HL-60 (cell line): ENCODE measurements at regions not wholly inside any gene's neighbourhood (a gene's known extent, or its start where the extent isn't known, plus 50 kb on each side); places are given as distances from the start of the nearest gene placed in this dataset.

Experiments used
- DNase-seq, 2 experiments: peaks; one replicate each; pipeline ENCODE4 v3.0.0-alpha.2; 2010 to 2020; ENCODE audit warnings: low read depth in 1 of 2, low spot score in 1 of 2
- H3K27ac ChIP-seq: fragments of 250-450 bp; sonication (Bioruptor Pico); replicated peaks from 2 replicates; pipeline ENCODE4 v1.5.1; 2020; ENCODE audit warnings: mild to moderate bottlenecking, moderate library complexity
- H3K27me3 ChIP-seq: fragments of 250-450 bp; sonication (Bioruptor Pico); 2 replicates; pipeline ENCODE4 v1.5.1; 2021; ENCODE audit warnings: mild to moderate bottlenecking, moderate library complexity; ENCODE audit not compliant: insufficient read depth, poor library complexity, severe bottlenecking
- H3K4me3 ChIP-seq: replicated peaks from 2 replicates; pipeline ENCODE4 v1.5.1; 2011; ENCODE audit warnings: mild to moderate bottlenecking, control low read depth, low read length; ENCODE audit not compliant: insufficient read depth
- GABPA ChIP-seq: IDR thresholded peaks from 2 replicates; pipeline ENCODE4 v1.6.1; 2012; ENCODE audit warnings: low read depth
- POLR2AphosphoS5 ChIP-seq: IDR thresholded peaks from 2 replicates; pipeline ENCODE4 v1.6.1; 2012; ENCODE audit warnings: low read depth
- SPI1 ChIP-seq: IDR thresholded peaks from 2 replicates; pipeline ENCODE4 v1.6.1; 2012; ENCODE audit warnings: low read depth, mild to moderate bottlenecking, borderline replicate concordance
- TF ChIP-seq, protein P1 (sequence below): IDR thresholded peaks from one replicate; pipeline ENCODE4 v1.5.1; 2011; ENCODE audit warnings: low read length, control low read depth, inconsistent platforms; ENCODE audit not compliant: insufficient read depth
- TF ChIP-seq, protein P2 (sequence below): IDR thresholded peaks from 2 replicates; pipeline ENCODE4 v1.6.1; 2012; ENCODE audit warnings: low read depth; ENCODE audit not compliant: insufficient replicate concordance

DNA sequence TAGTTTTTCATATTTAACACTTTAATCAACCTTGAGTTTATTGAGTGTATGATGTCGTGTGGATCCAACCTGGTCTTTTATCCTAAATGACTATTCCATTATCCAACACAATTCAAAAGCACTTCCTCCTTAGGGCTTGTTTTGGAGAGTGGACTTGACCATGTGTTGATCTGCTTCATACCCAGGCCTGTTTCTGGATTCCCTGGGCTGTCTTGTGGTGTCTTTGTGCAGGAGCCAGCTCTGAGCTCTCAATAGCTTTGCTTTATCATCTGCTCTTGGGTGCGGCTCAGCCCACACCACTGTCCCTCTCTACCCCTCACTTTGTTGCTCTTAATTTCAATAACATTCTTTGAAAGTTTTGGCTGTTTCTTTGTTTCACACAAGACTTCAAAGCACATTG is 70.9 kb upstream of the CHST15 start:
- H3K4me3 ChIP-seq, result no peak overlapping the region
- H3K27ac ChIP-seq, result no peak overlapping the region
- no peaks in the 10 kb centered on the region for H3K27me3 ChIP-seq
- no peak for DNase-seq
- TF ChIP-seq SPI1 (no peak), GABPA (no peak), POLR2AphosphoS5 (no peak)
- TF ChIP-seq, protein P1, sequence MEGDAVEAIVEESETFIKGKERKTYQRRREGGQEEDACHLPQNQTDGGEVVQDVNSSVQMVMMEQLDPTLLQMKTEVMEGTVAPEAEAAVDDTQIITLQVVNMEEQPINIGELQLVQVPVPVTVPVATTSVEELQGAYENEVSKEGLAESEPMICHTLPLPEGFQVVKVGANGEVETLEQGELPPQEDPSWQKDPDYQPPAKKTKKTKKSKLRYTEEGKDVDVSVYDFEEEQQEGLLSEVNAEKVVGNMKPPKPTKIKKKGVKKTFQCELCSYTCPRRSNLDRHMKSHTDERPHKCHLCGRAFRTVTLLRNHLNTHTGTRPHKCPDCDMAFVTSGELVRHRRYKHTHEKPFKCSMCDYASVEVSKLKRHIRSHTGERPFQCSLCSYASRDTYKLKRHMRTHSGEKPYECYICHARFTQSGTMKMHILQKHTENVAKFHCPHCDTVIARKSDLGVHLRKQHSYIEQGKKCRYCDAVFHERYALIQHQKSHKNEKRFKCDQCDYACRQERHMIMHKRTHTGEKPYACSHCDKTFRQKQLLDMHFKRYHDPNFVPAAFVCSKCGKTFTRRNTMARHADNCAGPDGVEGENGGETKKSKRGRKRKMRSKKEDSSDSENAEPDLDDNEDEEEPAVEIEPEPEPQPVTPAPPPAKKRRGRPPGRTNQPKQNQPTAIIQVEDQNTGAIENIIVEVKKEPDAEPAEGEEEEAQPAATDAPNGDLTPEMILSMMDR, result no peak
- TF ChIP-seq, protein P2, sequence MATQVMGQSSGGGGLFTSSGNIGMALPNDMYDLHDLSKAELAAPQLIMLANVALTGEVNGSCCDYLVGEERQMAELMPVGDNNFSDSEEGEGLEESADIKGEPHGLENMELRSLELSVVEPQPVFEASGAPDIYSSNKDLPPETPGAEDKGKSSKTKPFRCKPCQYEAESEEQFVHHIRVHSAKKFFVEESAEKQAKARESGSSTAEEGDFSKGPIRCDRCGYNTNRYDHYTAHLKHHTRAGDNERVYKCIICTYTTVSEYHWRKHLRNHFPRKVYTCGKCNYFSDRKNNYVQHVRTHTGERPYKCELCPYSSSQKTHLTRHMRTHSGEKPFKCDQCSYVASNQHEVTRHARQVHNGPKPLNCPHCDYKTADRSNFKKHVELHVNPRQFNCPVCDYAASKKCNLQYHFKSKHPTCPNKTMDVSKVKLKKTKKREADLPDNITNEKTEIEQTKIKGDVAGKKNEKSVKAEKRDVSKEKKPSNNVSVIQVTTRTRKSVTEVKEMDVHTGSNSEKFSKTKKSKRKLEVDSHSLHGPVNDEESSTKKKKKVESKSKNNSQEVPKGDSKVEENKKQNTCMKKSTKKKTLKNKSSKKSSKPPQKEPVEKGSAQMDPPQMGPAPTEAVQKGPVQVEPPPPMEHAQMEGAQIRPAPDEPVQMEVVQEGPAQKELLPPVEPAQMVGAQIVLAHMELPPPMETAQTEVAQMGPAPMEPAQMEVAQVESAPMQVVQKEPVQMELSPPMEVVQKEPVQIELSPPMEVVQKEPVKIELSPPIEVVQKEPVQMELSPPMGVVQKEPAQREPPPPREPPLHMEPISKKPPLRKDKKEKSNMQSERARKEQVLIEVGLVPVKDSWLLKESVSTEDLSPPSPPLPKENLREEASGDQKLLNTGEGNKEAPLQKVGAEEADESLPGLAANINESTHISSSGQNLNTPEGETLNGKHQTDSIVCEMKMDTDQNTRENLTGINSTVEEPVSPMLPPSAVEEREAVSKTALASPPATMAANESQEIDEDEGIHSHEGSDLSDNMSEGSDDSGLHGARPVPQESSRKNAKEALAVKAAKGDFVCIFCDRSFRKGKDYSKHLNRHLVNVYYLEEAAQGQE, result no peak

GRCh38 chr10:124162774-124163354 is 69.5 kb upstream of the CHST15 start:
- DNase-seq, result no peak
- H3K27me3 ChIP-seq, result no peaks in the 10 kb centered on the region
- no peak overlapping the region for H3K27ac ChIP-seq
- TF ChIP-seq, protein P1, result no peak
- TF ChIP-seq GABPA (no peak), POLR2AphosphoS5 (no peak), SPI1 (no peak)
- TF ChIP-seq, protein P2, result no peak
- H3K4me3 ChIP-seq, result no peak overlapping the region

GRCh38 chr10:124162136-124162535 is 68.7 kb upstream of the CHST15 start:
- TF ChIP-seq POLR2AphosphoS5, result no peak
- TF ChIP-seq, protein P1, result no peak
- TF ChIP-seq, protein P2, result no peak
- TF ChIP-seq SPI1, result no peak
- TF ChIP-seq GABPA, result no peak
- Histone ChIP-seq H3K4me3 (no peak overlapping the region), H3K27me3 (no peaks in the 10 kb centered on the region), H3K27ac (no peak overlapping the region)
- no peak for DNase-seq
